NCI-H2171 treated with DMSO at 0.1 percent for 48 hours (cell line): ENCODE measurements at regions not wholly inside any gene's neighbourhood (a gene's known extent, or its start where the extent isn't known, plus 50 kb on each side); places are given as distances from the start of the nearest gene placed in this dataset.
"Not testable (repeated sequence)": the region's sequence is repeated elsewhere in the genome, so short reads cannot be mapped to it uniquely, and the experiment has no call there.

Source experiments
- DNase-seq: peaks from one replicate; lab custom pipeline; 2025; lab: John Stamatoyannopoulos, UW

GRCh38 chr9:74096420-74096819 lies 400.7 kb upstream of the RORB start:
- no peak for DNase-seq

GRCh38 chr9:74100042-74100441 lies 397.1 kb upstream of the RORB start:
- DNase-seq = no peak

DNA sequence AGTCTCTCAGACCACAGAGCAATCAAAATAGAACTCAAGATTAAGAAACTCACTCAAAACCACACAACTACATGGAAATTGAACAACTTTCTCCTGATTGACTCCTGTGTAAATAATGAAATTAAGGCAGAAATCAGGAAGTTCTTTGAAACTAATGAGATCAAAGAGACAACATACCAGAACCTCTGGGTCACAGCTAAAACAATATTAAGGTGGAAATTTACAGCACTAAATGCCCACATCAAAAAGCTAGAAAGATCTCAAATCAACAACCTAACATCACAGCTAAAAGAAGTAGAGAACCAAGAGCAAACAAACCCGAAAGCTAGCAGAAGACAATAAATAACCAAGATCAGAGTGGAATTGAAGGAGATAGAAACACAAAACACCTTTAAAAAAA lies 395.0 kb upstream of the RORB start:
- DNase-seq = not testable (repeated sequence)

- DNase-seq = no peak
Observed at GRCh38 chr9:74102702-74103101, 394.4 kb upstream of the RORB start.

DNA sequence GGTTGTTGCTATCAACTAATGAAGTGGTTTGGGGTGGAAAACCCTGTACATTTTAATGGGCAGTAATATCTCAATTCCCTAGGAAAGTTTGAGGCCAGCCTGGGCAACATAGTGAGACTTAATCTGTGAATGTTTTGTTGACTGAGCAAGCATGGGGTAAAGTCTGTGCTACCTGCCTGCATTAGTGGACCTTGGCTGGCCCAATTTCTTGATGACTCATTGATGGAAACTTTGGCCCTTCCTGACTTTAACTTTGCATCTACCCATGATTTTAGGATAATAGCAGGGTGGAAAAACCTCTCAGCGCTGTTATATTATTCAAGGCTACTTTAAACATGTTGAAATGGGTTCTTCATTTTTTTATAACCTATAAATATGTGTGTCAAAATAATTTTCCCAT lies 389.4 kb upstream of the RORB start:
- DNase-seq = no peak

- DNase-seq = no peak
Observed at GRCh38 chr9:74115976-74116375, 381.2 kb upstream of the RORB start.

DNA sequence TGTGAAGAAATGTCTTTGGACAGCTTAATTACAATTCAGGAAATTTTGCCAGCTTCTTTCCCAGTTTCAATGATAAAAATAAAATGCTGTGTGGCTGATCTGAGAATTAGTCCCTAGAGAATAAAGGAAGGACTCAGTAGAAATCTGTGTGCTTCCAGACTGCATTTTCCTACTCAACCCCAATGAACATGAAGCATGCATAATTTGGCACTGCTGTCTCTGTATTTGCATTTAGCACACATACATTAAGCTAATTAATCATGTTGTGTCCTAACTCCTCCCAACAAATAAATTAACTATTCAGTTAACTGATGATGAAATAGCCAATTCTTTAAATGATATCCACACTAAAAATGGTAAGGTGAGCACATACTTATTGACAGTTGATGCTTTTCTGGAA lies 380.0 kb upstream of the RORB start:
- DNase-seq = no peak

- DNase-seq = no peak
Observed at GRCh38 chr9:74117731-74118130, 379.4 kb upstream of the RORB start.

GRCh38 chr9:74120061-74120460 lies 377.1 kb upstream of the RORB start:
- DNase-seq = no peak

- no peak for DNase-seq
Observed at GRCh38 chr9:74120470-74120869, 376.7 kb upstream of the RORB start.

DNA sequence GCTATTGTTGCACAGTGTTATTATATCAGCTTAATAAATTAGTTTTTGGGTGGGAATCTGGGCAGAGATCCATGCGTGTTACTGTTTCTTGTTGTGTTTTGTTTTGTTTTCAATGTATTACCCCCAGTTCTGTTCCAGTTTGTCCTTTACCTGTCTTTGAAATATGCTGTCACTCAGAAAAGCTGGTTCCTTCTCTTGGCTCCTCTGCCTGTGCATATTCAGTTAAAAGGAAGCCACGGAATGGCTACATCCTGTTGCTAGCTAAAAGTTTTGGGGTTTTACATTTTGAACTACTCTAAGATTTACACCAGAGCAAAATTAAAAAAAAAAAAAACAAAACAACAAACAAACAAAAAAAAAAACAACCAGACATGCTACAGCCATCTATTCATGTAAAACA lies 374.9 kb upstream of the RORB start:
- no peak for DNase-seq

DNA sequence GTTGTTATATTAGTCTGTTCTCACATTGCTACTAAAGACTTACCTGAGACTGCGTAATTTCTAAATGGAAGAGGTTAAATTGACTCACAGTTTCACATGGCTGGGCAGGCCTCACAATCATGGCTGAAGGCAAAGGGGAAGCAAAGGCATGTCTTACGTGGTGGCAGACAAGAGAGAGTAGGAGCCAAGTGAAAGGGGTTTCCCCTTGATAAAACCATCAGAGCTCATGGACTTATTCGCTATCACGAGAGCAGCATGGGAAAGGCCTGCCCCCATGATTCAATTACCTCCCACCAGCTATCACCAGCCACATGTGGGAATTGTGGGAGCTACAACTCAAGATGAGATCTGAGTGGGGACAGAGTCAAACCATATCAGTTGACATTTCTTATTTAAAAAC lies 374.5 kb upstream of the RORB start:
- DNase-seq = no peak

DNA sequence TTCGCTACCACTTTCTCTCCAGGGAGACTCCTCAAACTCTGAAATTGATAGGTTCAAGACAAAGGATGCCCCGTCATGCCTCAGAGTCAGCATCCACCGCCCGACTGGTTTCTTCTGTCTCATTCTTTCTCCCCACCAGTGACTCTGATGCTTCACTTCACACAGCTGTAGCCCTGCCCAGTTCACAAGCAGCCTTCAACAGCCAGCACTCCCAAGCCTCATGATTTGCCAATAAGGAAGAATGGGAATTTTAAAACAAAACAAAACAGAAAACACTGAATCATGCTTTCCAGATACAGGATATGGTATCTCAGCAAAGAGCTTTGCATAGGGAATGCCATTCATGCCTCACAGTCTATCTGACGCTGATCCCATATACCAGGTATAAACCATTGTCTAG lies 371.2 kb upstream of the RORB start:
- no peak for DNase-seq

DNA sequence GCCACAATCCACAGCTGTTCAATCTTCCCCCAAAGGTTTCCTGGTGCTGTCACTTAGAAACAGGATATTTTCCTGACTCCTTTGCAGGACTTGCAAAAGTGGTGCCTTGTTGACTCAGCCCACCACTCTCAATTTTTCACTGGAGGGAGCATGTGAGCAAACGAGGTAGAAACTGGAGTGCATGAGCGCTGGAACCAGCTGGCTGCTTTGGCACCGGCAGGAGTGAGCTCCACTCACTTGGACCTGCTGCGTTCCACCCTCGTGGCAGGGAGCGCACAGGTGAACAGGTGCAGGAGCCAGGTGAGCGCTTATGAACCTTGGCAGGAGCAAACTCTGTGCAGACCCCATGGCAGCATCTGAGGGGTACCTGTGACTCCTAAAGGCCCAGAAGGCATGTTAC lies 364.1 kb upstream of the RORB start:
- no peak for DNase-seq

GRCh38 chr9:74133921-74134320 lies 363.2 kb upstream of the RORB start:
- DNase-seq = no peak

DNA sequence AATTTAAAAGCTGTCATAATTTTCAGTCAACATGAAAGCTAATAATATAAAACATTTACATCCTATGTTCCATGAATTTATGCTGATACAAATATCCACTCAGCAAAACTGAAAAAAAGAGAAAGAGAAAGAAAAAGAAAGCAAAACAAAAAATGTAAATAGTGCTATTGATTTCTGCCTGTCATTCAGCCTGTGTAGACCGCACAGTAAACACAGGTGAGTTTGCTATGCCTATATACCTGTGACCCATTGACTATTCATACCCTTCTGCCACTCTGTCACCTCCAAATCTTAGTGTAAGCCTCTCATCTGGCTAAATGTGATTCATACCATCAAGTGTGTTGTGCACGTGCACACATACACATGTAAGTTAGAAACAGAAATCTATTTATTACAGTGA lies 359.0 kb upstream of the RORB start:
- no peak for DNase-seq

DNA sequence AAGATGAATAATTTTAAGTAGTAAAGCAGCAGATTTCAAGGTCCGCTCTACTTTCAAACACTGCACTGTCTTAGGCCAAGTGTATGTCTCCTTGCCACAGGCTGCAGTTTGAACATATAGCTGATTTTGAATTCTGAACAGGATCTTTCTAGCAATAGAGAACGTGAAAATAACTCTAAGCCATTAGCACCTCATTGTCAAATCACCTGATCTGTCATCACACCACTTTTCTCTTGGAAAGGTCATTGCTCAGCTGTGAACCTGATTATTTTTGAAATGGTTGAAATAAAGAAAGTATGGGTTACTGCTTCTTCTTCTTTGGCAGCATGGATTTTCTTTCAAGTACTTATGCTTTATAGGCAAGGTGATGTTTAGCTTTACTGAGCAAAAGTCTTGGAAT lies 357.0 kb upstream of the RORB start:
- DNase-seq = no peak

DNA sequence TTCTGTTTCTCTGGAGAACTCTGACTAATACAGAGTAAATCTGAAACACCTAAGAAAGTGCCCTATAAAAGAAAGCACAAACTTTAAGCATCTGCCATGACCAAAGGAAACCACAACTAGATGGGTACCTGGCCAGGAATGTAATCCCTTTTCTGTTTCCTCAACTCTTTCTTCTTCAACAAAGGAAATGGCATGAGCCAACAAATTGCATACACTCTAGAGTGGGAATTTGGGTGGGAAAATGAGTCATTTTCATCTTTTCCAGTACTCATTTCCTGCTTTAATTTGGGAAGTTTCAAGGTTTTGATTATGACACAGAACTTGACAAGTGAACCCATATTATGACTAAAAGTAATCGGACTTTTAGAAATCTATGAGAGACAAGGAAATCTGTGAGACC lies 349.2 kb upstream of the RORB start:
- DNase-seq = no peak

DNA sequence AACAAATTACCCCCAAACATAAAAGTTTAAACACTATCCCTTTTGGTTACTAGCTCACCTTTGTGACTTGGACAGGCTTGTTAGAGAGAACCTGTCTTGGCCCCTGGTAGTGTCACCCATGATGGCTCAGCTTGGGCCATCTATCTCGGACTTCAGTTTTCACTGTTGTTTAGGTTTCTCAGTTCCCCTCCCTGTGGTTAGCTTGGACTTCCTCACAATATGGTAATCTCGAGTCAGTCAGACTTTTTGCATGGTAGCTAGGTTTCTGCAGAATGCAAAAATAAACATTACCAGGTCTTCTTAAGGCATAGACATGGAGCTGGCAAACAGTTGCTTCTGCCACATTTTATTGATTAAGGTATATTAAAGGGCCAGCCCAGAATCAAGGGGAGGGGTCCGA lies 324.3 kb upstream of the RORB start:
- DNase-seq = no peak

- no peak for DNase-seq
Observed at GRCh38 chr9:74173284-74173683, 323.9 kb upstream of the RORB start.

DNA sequence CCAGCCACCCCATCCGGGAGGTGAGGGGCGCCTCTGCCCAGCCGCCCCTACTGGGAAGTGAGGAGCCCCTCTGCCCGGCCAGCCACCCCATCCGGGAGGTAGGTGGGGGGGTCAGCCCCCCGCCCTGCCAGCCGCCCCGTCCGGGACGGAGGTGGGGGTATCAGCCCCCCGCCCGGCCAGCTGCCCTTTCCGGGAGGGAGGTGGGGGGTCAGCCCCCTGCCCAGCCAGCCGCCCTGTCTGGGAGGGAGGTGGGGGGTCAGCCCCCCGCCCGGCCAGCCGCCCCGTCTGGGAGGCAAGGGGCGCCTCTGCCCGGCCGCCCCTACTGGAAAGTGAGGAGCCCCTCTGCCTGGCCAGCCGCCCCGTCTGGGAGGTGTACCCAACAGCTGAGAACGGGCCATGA lies 299.4 kb upstream of the RORB start:
- DNase-seq = not testable (repeated sequence)

GRCh38 chr9:74205056-74205455 lies 292.1 kb upstream of the RORB start:
- no peak for DNase-seq

DNA sequence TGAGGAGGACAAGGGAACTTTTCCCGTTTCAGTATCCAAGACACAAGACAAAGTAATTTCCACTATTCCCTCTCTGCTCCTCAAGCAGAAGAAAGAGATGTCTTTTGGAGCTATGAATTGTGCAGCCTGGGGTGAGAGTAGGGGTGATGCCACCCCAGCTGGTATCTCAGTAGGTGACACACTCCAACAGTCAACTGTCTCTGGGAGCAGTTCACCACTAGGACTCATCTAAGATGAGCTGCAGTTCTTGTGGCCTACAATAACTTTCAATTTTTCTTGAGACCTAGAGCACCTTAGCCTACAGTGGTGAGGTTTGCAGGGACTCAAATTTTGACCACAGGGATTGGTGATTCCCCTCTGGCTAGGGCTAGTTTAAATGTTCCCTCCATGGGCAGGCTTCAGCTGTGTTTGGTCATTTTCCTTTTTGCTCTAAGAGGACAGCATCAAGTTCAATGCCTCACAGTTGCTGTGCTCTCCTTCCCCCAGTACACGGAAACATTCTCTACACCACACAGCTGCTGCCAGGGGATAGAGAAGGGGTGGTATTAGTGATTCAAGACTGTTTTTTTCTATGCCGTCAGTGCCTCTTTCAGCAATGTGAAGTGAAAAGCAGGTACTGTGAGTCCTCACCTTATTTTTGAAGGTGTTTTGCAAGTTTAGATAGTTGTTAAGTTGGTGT lies 278.6 kb upstream of the RORB start:
- no peak for DNase-seq

- DNase-seq = no peak
Observed at GRCh38 chr9:74220327-74220726, 276.8 kb upstream of the RORB start.

DNA sequence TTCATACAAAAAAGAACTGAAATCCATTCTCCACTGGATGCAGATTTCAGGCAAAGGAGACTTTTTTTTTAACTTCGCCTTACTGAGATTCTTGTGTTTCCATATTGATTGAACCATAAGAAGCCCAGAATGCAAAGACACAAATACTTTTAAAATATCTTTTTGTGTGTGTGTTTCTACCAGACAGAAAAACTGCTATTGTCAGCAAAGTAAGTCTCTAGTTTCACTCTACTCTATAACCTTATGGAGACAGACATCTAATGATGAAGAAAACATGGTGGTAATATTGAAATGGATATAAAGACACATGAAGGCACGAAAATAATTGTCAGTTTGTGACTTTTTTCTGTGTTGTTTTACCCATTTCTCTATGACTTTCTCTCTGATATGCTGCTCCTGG lies 260.3 kb upstream of the RORB start:
- no peak for DNase-seq
